Fibroblast of skin of scalp (primary cell): ENCODE measurements at regions not wholly inside any gene's neighbourhood (a gene's known extent, or its start where the extent isn't known, plus 50 kb on each side); places are given as distances from the start of the nearest gene placed in this dataset.
"Not testable (repeated sequence)": the region's sequence is repeated elsewhere in the genome, so short reads cannot be mapped to it uniquely, and the experiment has no call there.

ENCODE experiments used
- DNase-seq: peaks from one replicate; pipeline ENCODE4 v3.0.0-alpha.2; 2013

- DNase-seq: peak; percentile 21
Observed at GRCh38 chr2:4047961-4048891, 344.9 kb downstream of the DCDC2C start.

GRCh38 chr2:4049463-4049862 lies 346.1 kb downstream of the DCDC2C start:
- DNase-seq: no peak

GRCh38 chr2:4053769-4054493 lies 350.6 kb downstream of the DCDC2C start:
- no peak for DNase-seq

- no peak for DNase-seq
Observed at GRCh38 chr2:4066217-4066616, 362.8 kb downstream of the DCDC2C start.

DNA sequence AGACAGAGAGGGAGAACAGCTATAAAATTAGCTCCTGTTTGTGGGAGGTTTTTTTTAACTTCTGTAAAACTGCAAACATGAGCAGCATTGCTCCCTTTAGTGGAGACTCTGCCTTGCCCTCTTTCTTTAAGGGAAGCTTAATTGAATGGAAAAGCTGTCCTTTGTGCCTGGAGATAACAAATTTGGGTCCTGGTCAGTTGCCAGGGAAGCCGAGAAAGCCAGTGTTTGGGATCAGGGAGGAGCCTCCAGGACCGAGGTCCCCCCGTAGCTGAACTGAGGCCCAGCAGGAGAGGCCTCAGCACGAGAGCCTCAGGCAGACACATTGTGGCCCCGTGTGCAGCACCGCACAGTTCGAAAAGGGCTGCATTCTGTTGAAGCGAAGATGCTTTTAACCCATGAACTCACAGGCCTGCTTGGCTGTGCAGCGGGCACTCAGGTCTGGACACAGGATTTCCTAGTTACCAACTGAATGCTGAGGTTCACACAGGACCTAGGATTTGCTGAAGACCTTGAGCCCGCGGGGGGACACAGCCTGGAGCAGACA lies 369.7 kb downstream of the DCDC2C start:
- DNase-seq: no peak

GRCh38 chr2:4077017-4077416 lies 373.6 kb downstream of the DCDC2C start:
- DNase-seq: no peak

GRCh38 chr2:4085186-4085585 lies 381.8 kb downstream of the DCDC2C start:
- DNase-seq: no peak

GRCh38 chr2:4090668-4091630 lies 387.6 kb downstream of the DCDC2C start:
- DNase-seq: no peak

- DNase-seq: no peak
Observed at GRCh38 chr2:4091869-4092268, 388.5 kb downstream of the DCDC2C start.

- DNase-seq: no peak
Observed at GRCh38 chr2:4094743-4095142, 391.4 kb downstream of the DCDC2C start.

DNA sequence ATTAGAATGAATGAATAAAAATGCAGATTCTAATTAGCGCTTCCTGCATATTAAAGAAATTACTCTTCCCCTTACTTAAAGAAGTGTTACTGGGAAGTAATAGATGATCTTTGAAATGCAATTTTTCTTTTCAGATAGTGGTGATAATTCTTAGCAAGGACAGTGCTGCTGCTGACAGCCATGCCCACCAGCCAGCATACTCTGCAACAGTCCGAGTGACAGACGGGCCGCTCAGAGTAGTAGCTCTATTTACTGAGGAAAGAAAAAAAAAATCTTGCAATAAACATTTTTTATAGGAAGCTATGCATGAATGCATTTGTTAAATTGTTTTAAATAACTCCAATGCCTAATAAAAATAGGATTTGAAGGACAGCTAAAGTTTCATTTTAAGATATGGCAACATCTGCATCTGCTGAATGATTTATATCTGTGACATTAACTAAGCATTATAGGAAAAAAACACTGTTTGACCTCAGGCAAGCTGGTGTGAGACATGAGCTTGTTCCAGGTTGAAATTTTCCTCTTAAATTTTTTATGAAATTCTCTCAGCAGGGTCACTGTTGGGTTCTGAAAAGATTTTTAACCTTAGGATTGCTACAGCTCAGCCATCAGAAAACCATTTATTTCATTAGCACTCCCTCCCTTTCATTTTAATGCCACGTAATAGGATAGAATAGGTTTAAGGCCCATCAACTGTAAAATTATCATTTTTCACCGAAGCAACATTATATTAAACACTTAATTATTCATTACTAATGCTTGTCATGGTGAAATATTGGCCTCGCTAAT lies 393.8 kb downstream of the DCDC2C start:
- DNase-seq: no peak

DNA sequence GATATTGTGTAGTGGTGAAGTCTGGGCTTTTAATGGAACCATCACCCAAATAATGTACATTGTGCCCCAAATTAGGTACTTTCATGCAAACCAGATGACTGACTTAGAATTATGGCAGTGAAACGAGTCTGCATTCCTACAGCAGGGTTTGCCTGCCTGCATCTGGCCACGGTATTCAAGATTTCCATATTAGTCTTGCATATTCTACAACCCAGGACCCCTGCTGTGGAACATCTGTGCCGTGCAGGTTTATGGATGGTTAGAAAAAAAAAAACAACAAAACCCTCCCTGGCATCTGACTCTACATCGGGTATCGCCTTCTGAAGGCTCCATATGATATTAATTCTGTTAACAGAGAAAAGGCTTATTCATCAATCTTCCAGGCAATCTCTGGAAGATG lies 394.8 kb downstream of the DCDC2C start:
- no peak for DNase-seq

DNA sequence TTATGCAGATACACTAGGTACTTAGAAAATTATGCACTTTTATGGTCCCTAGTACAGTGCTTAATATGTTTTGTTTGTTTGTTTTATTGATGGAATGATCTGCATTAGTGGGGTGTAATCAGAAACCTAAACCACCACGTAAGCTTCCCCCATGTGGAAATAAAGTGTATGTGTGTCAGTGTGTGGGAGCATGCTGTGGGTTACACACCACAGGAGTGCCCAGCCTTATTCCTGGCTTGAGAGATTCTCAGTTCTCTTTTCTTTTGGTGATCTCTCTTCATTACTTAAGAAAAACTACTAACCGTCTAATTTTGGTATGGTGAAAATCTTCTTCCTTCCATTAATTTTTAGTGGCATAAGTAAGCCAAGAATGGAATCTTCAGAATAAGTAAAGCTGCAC lies 398.6 kb downstream of the DCDC2C start:
- no peak for DNase-seq

- no peak for DNase-seq
Observed at GRCh38 chr2:4107179-4107578, 403.8 kb downstream of the DCDC2C start.

DNA sequence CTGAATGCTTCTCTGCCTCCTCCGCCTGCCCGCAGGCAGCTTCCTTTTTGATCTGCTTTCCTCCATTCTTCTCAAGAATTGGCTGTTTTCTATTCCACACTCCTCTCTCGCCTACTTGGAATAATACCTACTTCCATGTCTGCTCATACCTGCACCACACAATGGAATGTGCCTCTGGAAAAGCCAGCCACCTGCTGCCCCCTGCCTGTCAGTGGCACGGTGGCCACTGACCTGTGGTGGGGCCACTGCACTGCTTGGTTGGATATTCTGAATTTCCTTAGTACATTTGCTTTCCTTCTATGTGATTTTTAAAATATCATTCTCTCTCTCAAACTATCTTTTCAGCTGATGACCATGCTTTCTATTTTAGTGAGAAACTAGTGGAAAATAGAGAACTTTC lies 406.9 kb downstream of the DCDC2C start:
- DNase-seq: no peak

DNA sequence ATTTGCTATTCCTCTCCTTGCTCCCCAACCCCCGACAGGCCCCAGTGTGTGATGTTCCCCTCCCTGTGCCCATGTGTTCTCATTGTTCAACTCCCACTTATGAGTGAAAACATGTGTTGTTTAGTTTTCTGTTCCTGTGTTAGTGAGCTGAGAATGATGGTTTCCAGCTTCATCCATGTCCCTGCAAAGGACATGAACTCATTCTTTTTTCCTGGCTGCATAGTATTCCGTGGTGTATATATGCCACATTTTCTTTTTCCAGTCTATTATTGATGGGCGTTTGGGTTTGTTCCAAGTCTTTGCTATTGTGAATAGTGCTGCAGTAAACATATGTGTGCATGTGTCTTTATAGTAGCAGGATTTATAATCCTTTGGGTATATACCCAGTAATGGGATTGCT lies 412.1 kb downstream of the DCDC2C start:
- DNase-seq: not testable (repeated sequence)

DNA sequence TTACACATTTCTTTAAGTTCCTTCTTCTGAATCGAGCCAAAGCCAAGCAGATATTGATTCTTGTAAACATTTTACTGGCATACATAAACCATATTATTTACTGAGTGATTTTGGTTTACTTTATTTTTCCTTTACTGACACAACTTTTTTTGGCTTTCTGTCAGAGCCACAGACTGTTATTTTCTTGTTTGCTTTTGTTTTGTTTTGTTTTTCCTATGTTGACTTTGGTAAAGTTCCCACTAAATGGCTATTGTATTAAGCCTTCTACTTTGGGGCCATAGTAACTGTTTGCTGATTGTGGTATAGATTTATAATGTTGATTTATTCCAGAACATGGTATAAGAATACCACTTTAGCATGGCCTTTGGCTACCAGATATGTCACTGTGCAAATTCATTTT lies 419.4 kb downstream of the DCDC2C start:
- no peak for DNase-seq

- DNase-seq: no peak
Observed at GRCh38 chr2:4130651-4131050, 427.3 kb downstream of the DCDC2C start.

DNA sequence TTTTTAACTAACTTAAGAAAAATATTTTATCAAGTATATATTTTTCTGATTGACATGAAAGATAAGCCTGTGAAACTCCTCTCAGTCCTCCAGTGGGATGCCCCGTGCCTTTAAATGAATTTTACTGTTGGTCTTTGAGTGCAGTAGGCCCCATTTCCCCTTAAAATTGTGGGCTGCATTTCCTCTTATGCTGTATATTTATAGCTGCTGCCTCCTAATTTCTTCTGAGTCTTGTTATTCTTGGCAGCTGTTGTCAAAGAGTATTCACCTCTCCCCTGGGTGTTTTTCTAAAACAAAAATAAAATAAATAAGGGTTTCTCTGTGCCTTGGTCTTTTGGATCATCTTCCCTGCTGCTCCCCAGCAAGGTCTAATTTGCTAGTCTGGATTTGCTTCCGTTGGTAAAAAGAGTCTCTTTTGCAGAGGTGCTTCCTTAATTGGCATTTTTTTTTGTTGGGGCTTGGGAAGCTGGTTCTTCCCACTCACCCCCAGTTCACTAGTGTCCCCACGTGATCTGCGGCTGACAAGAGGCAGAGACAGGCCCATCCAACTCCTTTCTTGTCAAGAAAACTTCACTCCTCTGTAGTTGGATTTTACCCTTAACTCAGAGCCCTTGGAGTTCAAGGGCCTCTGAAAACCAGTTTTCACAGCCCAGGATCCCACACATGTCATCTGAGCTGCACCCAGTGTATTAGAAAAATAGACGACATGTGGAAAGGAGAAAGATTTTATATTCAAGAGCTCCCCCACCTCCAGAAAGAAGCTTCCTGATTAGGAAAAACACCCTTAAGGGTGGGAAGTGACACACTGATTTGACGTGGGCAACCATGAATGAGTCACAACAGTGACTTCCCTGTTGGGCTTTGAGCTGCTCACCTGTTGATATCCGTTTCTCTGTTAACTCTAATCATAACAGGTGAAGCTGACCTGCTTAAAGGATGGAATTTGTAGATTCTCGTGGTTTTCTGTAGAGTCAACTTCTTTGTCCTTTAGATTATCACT lies 431.5 kb downstream of the DCDC2C start:
- no peak for DNase-seq

DNA sequence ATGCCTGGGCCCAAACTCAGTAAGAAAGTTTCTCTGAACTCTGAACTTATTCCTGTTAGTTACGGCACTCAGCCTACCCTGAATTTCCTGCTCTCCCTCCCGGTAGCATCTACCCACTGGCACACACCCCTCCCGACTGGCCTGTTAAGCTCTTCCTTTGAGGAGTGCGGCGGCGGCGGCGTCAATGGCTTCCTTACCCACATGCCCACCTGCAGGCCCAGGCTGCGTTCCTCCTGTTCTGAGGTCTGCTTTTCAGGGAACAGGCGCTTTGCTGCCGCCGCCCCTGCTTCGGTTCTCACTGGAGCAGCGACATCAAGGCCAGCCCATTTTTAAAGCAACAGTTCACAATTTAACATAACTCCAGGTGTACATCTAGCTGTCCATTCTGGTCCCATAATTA lies 432.4 kb downstream of the DCDC2C start:
- no peak for DNase-seq
